ENCODE measurements at regions not wholly inside any gene's neighbourhood (a gene's known extent, or its start where the extent isn't known, plus 50 kb on each side); places are given as distances from the start of the nearest gene placed in this dataset. TPM values are rescaled to one million over a fixed set of nuclear protein-coding genes. Genes with fewer than 3 reads are reported as not detected.
"Not testable (repeated sequence)": the region's sequence is repeated elsewhere in the genome, so short reads cannot be mapped to it uniquely, and the experiment has no call there.

- peak; percentile 64 for TF ChIP-seq CTCF (conservative IDR thresholded peaks at IDR 0.05; ENCODE audit: low read length)
- BruUV-seq (replicated peaks); H3K9me2 ChIP-seq (ENCODE audit: insufficient read depth, low read length); POLR2A ChIA-PET; H3K4me2 ChIP-seq (ENCODE audit: low read length); H2AFZ ChIP-seq (ENCODE audit: low read length); CTCF ChIA-PET (ENCODE audit: unreplicated experiment); H3K4me1 ChIP-seq (ENCODE audit: insufficient read depth, low read length, poor library complexity, severe bottlenecking); H4K20me1 ChIP-seq (ENCODE audit: insufficient read depth, low read length); intact Hi-C loops (cut with micrococcal nuclease; ENCODE audit: unreplicated experiment); H3K36me3 ChIP-seq (ENCODE audit: insufficient read depth, low read length); H3K9me3 ChIP-seq (ENCODE audit: low read length); H3K4me3 ChIP-seq (ENCODE audit: low read depth, low read length, poor library complexity, severe bottlenecking); H3K79me2 ChIP-seq (ENCODE audit: insufficient read depth, low read depth, low read length); H3K27ac ChIP-seq (ENCODE audit: low read depth, low read length, poor library complexity, severe bottlenecking): not testable (repeated sequence)
- peak; percentile 2 for DNase-seq (ENCODE audit: low spot score)
Measured at GRCh38 chr2:94797235-94797634, 74.0 kb upstream of the TEKT4 start.

Small RNAs in the stretch of these regions (small RNA-seq; reads per million reads assigned to genes)
- gene CNN2P11 = not detected
